Left renal pelvis (tissue), 4 donors: ENCODE measurements at regions not wholly inside any gene's neighbourhood (a gene's known extent, or its start where the extent isn't known, plus 50 kb on each side); places are given as distances from the start of the nearest gene placed in this dataset.

Source experiments
- DNase-seq, 4 donors: peaks; one replicate each; pipeline ENCODE4 v3.0.0-alpha.2; 2013; ENCODE audit warnings: low read depth in 4 of 4, low spot score in 3 of 4

DNA sequence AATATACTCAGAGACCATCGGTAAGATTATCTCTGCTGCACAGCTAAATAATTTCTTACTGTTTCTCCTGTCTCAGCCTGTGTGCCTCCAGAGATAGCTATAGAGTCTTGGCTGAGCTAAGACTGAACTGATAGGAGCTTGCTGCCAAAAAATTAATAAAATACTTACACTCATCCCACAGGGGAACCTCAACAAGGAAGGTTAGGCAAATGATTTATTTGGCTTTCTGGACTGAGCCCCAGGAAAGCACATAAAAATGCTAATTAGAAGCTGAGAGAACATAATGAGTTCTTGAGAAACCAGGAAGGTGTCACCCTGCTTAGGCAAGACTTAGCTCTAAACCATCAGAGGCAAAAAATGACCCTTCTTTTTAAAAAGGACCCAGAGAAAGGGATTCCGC, 534.5 kb downstream of the TNS3 start:
- no peak for DNase-seq

DNA sequence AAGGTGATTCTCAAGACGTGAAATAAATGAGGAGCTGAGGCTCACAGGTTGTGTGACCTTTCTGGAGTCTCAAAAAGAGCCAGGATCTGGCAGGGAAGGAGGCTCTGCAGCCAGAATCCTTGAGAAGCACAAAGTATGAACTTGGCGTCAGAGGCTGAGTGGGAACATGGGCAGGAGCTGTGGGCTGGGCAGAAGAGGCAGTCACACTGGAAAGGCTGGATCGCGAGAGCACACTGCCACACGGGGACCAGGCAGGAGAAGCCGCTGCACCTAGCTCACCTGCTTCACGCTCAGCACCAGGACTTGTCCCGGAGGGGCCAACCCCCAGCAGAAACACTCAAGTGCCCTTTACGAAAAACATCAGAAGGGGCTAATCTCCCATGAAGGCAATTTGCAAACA, 535.0 kb downstream of the TNS3 start:
- DNase-seq: no peak

DNA sequence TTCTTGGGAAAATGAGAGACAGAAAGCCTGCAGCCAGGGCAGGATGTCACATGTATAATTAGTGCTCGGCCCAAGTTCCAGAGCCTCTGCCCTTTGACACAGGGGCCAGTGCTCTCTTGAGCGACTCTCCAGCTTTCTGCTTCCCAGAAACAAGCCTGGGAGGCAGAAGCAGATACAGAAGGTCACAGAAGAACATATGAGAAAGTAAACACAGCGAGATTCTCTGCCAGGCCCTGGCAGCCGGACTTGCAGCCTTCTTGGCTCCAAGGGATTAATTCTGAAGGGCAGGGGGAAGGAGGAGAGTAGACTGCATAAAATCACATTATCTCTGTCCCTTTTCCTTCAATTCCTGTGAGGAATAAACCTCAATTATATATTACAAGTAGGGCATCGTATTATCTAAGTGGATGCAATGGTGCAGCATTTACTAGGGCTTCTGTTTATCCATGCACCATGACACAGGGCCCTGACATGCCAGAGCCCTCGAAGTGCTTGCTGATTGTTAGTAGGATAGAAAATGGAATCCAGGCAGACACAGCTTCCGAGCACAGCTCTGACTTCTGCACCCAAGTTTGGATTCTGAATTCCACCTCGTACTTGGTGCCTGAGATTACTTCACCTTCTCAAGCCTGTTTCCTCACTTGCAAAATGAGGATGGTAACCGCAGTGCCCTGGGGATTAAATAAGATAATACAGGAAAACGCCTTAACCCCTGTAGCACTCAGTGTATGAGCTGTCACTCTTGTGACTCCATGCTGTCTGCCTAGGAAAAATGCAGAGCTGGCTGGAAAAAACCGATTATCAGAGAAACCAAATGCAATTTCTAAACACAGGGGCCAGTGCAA, 536.5 kb downstream of the TNS3 start:
- no peak for DNase-seq

DNA sequence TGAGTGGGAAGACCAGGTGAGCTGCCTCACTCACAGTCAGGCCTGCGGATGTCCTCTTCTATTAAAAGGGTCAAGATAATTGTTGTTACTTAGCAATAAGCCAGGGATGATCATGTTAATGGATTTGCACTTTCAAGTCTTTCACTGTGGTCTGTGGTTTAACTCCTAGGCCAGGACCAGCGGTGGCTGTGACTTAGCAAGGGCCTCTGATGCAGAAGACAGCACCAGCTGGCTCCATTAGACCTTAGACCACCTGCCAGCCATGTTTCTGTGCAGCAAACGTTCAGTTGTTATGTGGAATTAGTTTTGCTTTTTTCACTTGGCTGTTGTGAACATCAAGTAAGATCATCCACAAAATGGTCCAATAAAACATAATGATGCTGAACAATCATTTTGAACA, 537.3 kb downstream of the TNS3 start:
- no peak for DNase-seq

DNA sequence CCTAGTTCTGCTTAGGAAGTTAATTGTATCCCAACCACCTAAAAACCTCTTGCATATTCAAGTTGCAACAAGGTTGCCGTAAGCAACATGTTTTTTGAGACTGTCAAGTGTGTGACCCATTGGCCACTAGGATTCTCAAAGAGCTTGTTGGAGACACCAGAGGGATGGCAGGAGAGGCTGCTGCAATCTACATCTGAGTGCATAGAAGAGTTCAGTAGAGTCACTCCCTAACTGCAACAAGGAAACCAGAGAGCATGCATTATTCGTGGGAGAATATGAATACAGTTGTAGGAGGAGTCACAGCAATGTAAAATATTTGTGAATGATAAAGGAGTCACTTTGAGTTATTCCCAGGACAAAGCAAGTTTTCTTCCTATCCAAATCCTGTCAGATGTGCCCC, 538.6 kb downstream of the TNS3 start:
- no peak for DNase-seq

DNA sequence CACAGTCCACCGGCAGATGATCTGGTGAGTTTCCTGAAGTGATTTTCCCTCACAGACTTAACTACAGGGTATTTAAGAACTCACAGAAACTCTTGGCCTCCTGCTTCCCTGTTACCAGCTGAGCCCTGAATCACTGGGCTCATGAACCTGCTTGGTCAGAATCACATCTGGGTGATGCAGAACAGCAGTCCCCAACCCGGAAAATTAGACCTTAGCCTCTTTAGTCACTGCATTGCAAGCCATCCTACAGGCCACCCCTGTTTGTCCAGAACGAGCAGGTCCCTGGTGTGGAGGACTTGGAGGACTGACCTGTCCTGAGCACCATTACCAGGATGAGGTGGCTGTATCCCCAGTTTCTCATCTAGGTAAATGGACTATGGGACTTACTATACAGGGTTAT, 539.2 kb downstream of the TNS3 start:
- DNase-seq: no peak

DNA sequence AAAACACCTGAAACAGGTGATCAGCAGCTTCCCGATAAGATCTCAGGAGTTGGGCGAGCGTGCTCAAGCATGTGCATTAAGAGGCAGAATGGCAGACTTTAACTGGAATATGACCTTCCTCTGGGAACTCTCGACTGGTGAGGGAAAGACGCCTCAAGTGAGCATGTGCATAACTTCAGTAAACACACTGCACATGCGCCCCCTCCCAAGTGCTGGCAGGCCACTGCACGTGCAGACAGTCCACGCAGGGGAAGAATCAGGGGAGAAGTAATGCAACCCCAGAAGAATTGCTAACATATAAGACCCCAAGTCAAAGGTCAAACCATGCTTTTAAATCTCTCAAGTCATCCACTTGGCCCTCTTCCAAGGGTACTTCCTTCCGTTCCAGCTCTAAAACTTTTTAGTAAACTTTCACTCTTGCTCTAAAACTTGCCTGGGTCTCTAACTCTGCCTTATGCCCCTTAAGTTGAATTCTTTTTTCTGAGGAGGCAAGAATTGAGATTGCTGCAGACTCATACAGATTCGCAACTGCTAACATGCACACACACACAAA, 541.0 kb downstream of the TNS3 start:
- no peak for DNase-seq

DNA sequence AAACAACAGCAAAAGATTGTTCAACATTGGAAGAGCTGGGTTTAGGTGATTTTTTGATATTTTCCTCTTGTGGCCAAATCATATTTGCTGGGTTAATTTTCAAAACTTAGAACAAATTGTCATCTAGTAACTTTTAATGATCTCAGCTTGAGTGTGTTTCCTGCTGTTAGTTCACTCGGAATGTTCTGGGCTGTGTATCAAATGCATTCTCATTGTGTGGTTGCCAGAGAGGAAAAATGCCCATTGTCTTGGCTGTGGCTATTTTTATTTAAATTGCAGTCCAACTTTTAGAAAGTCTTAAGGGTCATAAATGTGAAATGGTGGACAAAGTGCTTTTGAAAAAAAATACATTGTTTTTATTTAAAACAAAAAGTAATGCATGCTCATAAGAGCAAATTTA, 542.0 kb downstream of the TNS3 start:
- DNase-seq: no peak

DNA sequence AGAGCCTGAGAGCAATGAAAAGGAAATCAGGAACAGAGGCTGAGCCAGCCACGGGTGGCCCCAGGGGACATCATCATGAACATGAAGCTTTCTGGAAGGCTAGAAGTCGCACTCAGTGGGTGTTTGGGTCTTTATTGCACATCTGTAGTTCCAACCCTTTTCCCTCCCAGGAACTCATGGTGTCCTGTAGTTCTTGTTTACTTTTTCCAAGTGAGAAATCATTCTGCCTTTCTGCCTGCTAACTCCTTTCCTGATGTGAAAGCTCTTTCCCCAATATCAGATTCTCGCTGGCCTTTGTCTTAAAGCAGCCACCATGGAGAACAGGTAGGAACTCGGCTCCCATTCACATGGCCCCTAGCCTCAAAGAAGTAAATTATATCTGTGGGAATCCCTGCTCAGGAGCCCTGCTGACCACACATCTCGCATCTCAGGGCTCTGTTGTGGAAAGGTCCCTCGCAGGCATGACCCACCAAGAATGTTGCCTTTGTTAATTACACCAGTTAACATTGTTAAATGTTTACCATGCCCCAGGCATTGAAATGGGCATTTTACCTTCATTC, 542.7 kb downstream of the TNS3 start:
- DNase-seq: no peak

DNA sequence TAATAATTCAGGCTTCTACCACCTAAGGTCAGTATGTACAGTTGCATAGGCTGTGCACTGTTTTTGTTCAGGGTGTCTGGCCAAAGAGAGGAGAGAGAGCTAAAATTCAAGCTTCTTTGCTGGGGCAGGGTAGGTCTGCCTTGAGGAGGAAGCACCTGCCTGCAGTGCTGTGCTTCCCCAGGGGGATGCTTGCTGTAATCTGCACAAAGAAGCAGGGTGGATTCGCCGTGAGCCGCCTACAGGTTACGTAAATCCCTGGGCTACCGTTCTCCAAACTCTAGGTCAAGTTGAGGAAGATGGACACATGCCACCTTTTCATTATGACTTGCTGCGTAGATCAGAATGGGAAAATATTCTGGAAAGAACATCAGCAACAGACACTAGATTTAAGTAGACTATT, 543.3 kb downstream of the TNS3 start:
- no peak for DNase-seq

DNA sequence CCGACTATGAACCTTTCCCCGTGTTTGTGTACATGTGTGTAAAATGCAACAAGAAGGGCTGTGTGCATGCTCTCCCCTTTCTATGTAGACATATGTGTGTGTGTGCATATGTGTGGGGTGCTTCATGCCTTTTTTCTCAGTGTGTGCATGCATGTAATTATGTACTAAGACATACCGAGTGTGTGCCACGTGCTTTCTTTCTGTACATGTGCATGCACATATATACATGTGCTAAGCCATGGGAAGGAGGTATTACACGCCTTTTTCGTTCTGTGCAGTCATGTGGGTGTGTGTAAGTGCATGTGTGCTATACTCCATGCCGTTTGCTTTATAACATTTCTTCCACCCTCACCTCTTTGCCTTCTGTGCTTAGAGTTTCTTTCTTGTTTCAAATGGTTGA, 544.3 kb downstream of the TNS3 start:
- DNase-seq: no peak

DNA sequence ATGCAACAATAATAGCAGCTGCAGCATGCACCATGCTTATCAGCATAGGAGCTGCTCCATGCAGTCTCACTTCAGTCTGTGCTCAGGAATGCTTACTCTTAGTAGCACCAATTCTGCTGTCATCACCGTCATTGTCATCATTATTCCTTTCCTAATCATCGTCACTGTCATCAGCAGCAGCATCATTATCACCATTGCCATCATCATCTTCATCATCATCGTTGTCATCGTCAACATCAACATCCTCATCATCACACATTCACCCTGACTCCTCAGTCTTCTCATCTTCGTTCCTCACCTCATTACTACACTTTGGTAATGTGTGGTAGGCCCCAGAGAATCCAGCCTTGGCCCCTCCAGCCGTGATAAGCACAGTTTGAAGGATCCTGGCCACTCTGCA, 545.0 kb downstream of the TNS3 start:
- no peak for DNase-seq

DNA sequence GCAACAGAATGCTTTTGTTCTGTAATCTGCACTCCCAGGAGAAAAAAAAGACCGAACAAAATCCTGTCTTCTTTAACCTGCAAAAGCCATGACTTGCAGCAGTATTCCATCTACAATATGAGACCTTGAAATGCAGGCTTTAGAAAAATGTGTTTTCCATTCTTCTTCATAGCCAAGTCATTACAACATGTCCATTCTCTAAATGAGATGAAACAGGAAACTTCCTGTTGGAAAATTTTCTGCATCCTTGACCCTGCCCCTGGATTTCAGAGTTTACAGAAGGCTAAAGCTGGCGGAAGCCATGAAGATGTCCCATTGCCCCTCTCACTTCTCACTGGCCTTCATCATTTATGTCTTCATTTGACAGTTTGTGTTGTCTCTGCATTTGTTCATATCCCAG, 546.4 kb downstream of the TNS3 start:
- DNase-seq: no peak

DNA sequence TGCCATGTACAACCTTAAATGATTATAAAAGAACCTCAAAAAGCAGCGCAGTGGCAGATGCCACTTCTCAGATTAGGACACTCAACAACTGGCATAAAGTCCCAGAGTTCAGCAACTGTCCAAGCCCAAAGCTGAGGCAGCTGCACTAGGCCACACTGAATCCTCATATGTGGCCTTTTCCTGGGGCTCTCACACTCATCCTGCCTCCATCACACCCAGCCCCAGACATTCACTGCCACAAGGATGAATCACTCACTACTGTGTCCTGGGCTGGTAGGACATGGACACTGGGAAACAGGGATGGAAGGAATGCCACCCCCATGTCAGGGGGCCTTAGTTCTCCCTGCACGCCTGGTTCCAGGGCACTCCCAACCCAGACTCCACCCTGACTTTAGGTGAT, 547.7 kb downstream of the TNS3 start:
- no peak for DNase-seq

DNA sequence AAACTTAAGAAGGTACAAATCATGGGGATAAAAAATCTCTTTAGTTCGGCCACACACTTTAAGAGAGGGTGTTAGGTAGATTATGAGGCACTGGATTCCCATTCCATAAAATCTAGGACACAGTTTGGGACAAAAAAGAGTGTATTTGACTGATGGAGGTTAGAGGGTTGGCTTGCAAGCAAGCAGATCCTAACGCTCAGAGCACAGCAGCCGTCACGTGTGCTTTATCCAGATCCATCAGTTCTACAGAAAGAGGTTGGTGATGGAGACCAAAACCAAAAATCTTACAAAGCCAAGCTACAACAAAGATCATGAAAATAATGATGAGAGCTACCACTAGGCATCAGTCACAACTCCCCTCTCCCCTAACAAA, 549.4 kb downstream of the TNS3 start:
- no peak for DNase-seq

DNA sequence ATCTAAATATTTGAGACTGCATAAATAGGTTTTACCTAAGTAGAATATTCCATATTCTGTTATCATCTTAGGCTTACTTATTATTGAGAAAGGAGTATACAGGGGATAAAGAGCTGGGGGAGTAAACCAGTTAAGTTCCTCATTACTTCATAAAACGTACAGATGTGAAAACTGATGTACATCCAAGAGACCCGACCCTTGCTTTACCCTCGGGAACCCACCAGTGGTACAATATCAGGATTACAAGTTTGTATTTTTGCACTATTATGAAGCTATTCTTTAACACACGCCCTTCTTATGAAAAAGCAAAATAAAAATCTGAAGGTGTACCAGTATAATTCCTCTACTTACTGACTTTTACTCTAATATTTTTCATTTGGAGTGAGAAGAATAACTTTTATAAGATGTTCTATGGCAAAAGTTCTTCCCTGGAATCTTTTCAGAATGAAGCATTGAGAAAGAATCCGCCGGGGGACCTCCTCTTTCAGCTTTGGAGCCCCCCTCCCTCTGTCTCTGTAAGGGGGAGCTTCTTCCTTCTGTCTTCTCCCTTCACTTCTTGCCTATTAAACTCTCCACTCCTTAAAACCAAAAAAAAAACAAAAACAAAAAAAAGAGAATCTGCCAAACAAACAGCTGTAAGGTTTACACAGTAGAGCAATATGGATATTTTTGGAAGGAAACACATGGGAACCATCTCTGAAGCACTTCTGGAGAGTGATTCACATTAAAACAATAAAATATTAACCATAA, 550.0 kb downstream of the TNS3 start:
- no peak for DNase-seq

DNA sequence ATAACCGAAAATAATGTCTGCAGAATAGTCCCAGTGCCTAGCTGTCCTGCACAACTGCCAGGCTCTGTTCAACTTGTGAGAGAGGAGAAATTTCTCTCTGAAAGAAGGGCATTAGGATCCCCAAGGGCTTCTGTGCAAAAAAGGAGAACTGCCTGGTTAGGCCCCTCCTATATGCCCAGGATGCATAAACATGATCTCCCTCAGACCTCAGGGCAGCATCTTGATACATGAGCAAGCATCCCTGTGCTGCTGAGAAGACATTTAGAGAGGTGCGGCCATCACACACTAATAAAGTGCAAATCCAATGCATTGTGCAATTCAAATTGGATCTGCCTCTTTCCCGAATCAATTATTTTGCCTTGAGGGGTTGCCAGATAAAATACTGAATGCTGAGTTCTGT, 553.6 kb downstream of the TNS3 start:
- no peak for DNase-seq

DNA sequence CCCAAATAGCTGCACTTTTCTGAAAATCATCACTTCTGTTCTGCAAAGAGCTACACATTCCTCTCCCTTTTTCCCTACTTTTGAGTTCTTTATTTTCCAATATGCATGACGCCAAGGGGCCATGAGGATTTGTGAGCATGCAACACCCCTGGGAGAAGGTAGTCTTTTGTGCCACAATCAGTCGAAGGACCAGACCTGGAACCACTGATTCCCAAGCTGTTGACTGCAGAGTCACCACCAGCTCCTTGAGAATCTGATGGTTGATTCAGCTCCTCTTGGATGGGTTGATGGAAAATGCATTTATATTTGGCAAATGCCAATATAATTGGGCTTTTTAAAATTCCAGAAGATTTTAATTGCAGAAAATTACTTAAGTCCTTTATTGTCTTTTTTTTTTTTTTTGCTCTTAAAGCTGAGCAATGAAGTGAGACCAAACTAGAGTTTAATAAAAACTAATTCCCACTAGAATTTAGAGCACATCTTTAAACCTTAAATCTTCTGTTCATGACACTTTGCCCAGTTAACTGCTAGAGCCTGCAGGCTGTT, 554.1 kb downstream of the TNS3 start:
- DNase-seq: no peak

DNA sequence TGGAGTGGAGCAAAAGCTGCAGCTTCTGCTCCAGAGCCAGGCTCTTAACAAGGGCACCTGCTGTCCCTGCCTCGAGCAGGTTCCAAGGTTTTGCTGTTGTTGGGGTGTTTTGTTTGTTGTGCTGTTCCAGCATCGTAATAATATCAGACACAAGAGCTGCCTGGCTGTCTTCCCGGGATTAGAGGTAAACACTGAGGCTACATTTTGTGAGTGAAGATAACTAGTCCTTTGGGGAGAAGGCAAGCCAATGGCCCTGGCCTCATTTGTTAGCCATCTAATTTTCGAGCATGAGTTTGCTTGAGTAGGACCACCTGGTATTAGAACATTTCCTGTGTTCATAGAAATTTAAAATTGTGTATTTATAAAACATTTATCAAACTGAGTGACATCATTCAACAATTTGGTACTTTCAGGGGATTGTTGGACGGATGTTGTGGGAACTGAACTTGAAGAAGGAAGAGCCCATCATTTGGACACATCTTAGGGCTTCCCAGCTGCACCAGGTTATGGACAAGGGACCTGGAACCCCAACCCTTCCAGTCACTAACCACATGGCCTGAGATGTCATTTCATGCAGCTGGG, 555.0 kb downstream of the TNS3 start:
- DNase-seq: no peak

DNA sequence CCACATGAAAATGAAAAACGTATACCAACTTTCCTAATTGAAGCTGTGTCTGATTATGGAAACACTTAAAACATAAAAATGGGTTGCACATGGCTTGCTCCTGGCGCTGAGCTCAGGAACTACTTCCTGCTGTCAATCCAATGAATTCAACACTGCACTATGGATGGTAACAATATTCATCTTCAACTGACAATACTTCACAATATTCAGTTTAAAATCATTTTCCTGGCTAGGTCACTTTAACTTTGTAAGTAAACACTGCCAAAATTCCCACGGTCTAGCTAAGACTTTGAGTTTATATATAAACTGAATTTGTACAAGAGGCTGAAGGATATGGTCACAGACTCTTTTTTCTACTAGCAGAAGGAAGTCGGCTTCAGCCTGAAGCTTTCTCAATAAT, 556.9 kb downstream of the TNS3 start:
- DNase-seq: no peak

DNA sequence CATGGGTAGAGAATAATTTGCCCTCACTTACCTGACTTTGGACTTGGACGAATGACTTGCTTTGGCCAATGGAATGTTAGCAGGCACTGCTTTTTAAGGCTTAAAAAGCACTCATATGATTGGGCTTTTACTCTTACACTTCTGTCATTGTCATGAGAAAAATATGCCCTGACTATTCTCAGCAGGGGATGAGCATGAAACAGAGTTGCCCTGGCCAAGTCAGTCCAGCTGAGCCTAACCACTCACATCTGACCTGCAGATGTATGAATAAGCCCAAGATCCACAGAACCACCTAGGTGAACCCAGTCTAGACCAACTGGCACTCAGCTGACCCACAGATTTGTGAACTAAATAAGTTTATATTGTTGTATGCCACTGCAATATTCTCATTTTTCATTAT, 573.5 kb downstream of the TNS3 start:
- DNase-seq: no peak
